NCI-H446 treated with DMSO at 0.1 percent for 48 hours (cell line): ENCODE measurements at regions not wholly inside any gene's neighbourhood (a gene's known extent, or its start where the extent isn't known, plus 50 kb on each side); places are given as distances from the start of the nearest gene placed in this dataset.

ENCODE experiments used
- DNase-seq: peaks from one replicate; lab custom pipeline; 2025; lab: John Stamatoyannopoulos, UW

- DNase-seq = no peak
Observed at GRCh38 chr7:18317941-18318340, 177.6 kb upstream of the HDAC9 start.

- no peak for DNase-seq
Observed at GRCh38 chr7:18320422-18320821, 175.1 kb upstream of the HDAC9 start.

GRCh38 chr7:18320971-18321567 lies 174.5 kb upstream of the HDAC9 start:
- DNase-seq = no peak

- no peak for DNase-seq
Observed at GRCh38 chr7:18330548-18330947, 165.0 kb upstream of the HDAC9 start.

GRCh38 chr7:18336626-18337025 lies 158.9 kb upstream of the HDAC9 start:
- DNase-seq = no peak

GRCh38 chr7:18337048-18337809 lies 158.3 kb upstream of the HDAC9 start:
- no peak for DNase-seq

- DNase-seq = no peak
Observed at GRCh38 chr7:18338910-18339523, 156.5 kb upstream of the HDAC9 start.

GRCh38 chr7:18341756-18342155 lies 153.8 kb upstream of the HDAC9 start:
- no peak for DNase-seq

GRCh38 chr7:18343047-18343446 lies 152.5 kb upstream of the HDAC9 start:
- DNase-seq = no peak

- no peak for DNase-seq
Observed at GRCh38 chr7:18344536-18344935, 151.0 kb upstream of the HDAC9 start.

- DNase-seq = peak; percentile 17
Observed at GRCh38 chr7:18345641-18346234, 149.8 kb upstream of the HDAC9 start.

GRCh38 chr7:18347170-18347569 lies 148.4 kb upstream of the HDAC9 start:
- DNase-seq = no peak

GRCh38 chr7:18350678-18351077 lies 144.9 kb upstream of the HDAC9 start:
- no peak for DNase-seq

GRCh38 chr7:18352339-18353255 lies 143.0 kb upstream of the HDAC9 start:
- DNase-seq = peak; percentile 69

- DNase-seq = no peak
Observed at GRCh38 chr7:18353339-18353738, 142.2 kb upstream of the HDAC9 start.

GRCh38 chr7:18354108-18355085 lies 141.2 kb upstream of the HDAC9 start:
- DNase-seq = no peak

GRCh38 chr7:18356191-18356645 lies 139.3 kb upstream of the HDAC9 start:
- peak; percentile 62 for DNase-seq

- DNase-seq = peak; percentile 4
Observed at GRCh38 chr7:18357691-18358090, 137.9 kb upstream of the HDAC9 start.

- DNase-seq = no peak
Observed at GRCh38 chr7:18361756-18362155, 133.8 kb upstream of the HDAC9 start.

- no peak for DNase-seq
Observed at GRCh38 chr7:18363751-18364380, 131.7 kb upstream of the HDAC9 start.
